ENCODE measurements at regions not wholly inside any gene's neighbourhood (a gene's known extent, or its start where the extent isn't known, plus 50 kb on each side); places are given as distances from the start of the nearest gene placed in this dataset.

DNA sequence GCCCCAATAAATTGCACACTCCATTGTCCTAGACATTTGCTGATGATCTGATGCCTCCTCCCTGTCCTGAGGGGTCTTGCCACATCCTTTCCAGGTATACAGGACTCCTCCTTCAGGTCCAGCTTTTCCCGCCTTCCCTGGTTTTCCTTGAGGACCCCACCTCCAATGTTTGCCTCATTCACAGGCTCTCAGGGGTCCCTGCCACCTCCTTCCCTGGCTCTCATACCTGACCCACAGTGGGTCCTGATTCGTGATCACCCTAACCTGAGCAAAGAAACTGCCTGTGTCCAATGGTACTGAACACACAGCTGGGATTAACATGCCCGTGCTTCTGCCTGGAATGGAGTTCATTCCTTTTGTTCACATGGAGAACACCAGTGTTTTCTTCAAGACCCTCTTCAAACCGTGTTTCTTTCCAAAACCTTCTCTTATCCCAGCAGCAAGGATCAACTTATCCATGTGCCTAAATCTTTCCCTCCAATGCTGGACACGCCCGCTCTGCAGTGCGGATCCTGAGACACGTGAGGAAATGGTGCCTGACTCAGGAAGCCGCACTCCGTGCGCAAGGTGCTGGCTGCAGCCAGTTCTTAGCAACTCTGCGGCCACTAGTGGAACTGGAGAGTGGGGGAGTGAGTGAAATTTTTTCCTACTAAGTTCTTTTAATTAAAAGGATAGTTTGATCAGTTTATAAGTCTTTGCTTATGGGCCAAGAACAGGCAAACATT, 354.6 kb upstream of the SHH start:
- ATAC-seq (ENCODE audit: low read depth) = no peak
- no peak overlapping the region for H3K27ac ChIP-seq (ENCODE audit: poor library complexity, severe bottlenecking)
- no peaks in the 10 kb centered on the region for H3K36me3 ChIP-seq (ENCODE audit: low read depth)
- H3K9me3 ChIP-seq (ENCODE audit: severe bottlenecking) = no peaks in the 10 kb centered on the region
- H3K4me3 ChIP-seq (ENCODE audit: severe bottlenecking) = no peak overlapping the region
- no peaks in the 10 kb centered on the region for H3K4me1 ChIP-seq (ENCODE audit: insufficient read depth, poor library complexity, severe bottlenecking)
- peaks cover 25% of the 10 kb centered on the region for H3K27me3 ChIP-seq (ENCODE audit: insufficient read depth, poor library complexity, severe bottlenecking)
- no peak for DNase-seq (ENCODE audit: low spot score)
- TF ChIP-seq, protein P1, sequence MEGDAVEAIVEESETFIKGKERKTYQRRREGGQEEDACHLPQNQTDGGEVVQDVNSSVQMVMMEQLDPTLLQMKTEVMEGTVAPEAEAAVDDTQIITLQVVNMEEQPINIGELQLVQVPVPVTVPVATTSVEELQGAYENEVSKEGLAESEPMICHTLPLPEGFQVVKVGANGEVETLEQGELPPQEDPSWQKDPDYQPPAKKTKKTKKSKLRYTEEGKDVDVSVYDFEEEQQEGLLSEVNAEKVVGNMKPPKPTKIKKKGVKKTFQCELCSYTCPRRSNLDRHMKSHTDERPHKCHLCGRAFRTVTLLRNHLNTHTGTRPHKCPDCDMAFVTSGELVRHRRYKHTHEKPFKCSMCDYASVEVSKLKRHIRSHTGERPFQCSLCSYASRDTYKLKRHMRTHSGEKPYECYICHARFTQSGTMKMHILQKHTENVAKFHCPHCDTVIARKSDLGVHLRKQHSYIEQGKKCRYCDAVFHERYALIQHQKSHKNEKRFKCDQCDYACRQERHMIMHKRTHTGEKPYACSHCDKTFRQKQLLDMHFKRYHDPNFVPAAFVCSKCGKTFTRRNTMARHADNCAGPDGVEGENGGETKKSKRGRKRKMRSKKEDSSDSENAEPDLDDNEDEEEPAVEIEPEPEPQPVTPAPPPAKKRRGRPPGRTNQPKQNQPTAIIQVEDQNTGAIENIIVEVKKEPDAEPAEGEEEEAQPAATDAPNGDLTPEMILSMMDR (IDR thresholded peaks at IDR 0.05; ENCODE audit: poor library complexity, severe bottlenecking) = no peak

DNA sequence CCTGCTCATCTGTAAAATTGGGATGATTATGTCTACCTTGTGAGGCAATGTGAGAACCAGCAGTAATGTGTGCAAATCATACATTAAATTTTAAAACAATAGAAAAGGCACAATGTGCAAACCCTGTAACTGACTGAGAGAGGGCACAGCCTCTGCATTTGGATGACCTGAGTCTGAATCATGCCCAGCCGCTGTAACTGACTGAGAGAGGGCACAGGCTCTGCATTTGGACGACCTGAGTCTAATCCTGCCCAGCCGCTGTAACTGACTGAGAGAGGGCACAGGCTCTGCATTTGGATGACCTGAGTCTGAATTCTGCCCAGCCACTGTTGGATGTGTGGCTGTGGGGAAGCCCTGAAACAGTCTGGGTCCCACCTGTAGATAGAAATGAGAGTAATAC, 351.5 kb upstream of the SHH start:
- no peaks in the 10 kb centered on the region for H3K4me1 ChIP-seq (ENCODE audit: insufficient read depth, poor library complexity, severe bottlenecking)
- no peak overlapping the region for H3K27ac ChIP-seq (ENCODE audit: poor library complexity, severe bottlenecking)
- TF ChIP-seq, protein P1 (IDR thresholded peaks at IDR 0.05; ENCODE audit: poor library complexity, severe bottlenecking) = no peak
- H3K36me3 ChIP-seq (ENCODE audit: low read depth) = no peaks in the 10 kb centered on the region
- peaks cover 25% of the 10 kb centered on the region for H3K27me3 ChIP-seq (ENCODE audit: insufficient read depth, poor library complexity, severe bottlenecking)
- H3K9me3 ChIP-seq (ENCODE audit: severe bottlenecking) = no peaks in the 10 kb centered on the region
- ATAC-seq (ENCODE audit: low read depth) = no peak
- no peak for DNase-seq (ENCODE audit: low spot score)
- no peak overlapping the region for H3K4me3 ChIP-seq (ENCODE audit: severe bottlenecking)

GRCh38 chr7:156162451-156162850, 350.2 kb upstream of the SHH start:
- ATAC-seq (ENCODE audit: low read depth) = no peak
- H3K4me3 ChIP-seq (ENCODE audit: severe bottlenecking) = no peak overlapping the region
- H3K9me3 ChIP-seq (ENCODE audit: severe bottlenecking) = no peaks in the 10 kb centered on the region
- TF ChIP-seq, protein P1 (IDR thresholded peaks at IDR 0.05; ENCODE audit: poor library complexity, severe bottlenecking) = no peak
- H3K27ac ChIP-seq (ENCODE audit: poor library complexity, severe bottlenecking) = no peak overlapping the region
- peaks cover 25% of the 10 kb centered on the region for H3K27me3 ChIP-seq (ENCODE audit: insufficient read depth, poor library complexity, severe bottlenecking)
- no peak for DNase-seq (ENCODE audit: low spot score)
- H3K4me1 ChIP-seq (ENCODE audit: insufficient read depth, poor library complexity, severe bottlenecking) = no peaks in the 10 kb centered on the region
- H3K36me3 ChIP-seq (ENCODE audit: low read depth) = no peaks in the 10 kb centered on the region

DNA sequence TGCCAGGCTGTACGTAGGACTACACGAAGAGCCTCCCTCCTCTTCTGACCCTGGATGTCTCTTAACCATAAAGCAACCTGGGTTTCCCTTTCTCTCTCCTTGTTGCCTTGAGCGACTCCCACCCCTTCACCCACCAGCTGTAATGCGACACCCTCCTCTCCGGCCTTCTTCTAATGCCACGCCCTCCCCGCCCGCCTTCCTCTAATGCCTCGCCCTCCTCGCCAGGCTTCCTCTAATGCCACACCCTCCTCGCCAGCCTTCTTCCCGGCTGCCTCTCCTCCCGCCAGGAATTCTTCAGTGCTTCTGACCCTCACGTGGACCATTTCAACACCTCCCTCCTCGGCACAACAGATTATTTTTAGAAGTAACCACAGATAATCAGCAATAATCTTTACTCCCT, 348.5 kb upstream of the SHH start:
- TF ChIP-seq, protein P1 (IDR thresholded peaks at IDR 0.05; ENCODE audit: poor library complexity, severe bottlenecking) = no peak
- Histone ChIP-seq H3K9me3 (ENCODE audit: severe bottlenecking) (no peaks in the 10 kb centered on the region), H3K4me1 (ENCODE audit: insufficient read depth, poor library complexity, severe bottlenecking) (no peaks in the 10 kb centered on the region), H3K27ac (ENCODE audit: poor library complexity, severe bottlenecking) (no peak overlapping the region), H3K4me3 (ENCODE audit: severe bottlenecking) (no peak overlapping the region), H3K27me3 (ENCODE audit: insufficient read depth, poor library complexity, severe bottlenecking) (peaks cover 25% of the 10 kb centered on the region), H3K36me3 (ENCODE audit: low read depth) (no peaks in the 10 kb centered on the region)
- ATAC-seq (ENCODE audit: low read depth) = peak; percentile 27; the same call in 2 of the 3 replicates
- DNase-seq (ENCODE audit: low spot score) = no peak

GRCh38 chr7:156158693-156159092, 346.4 kb upstream of the SHH start:
- TF ChIP-seq, protein P1 (IDR thresholded peaks at IDR 0.05; ENCODE audit: poor library complexity, severe bottlenecking) = no peak
- Histone ChIP-seq H3K4me3 (ENCODE audit: severe bottlenecking) (no peak overlapping the region), H3K27ac (ENCODE audit: poor library complexity, severe bottlenecking) (no peak overlapping the region), H3K4me1 (ENCODE audit: insufficient read depth, poor library complexity, severe bottlenecking) (no peaks in the 10 kb centered on the region), H3K36me3 (ENCODE audit: low read depth) (no peaks in the 10 kb centered on the region), H3K27me3 (ENCODE audit: insufficient read depth, poor library complexity, severe bottlenecking) (peaks cover 12% of the 10 kb centered on the region), H3K9me3 (ENCODE audit: severe bottlenecking) (no peaks in the 10 kb centered on the region)
- DNase-seq (ENCODE audit: low spot score) = no peak
- no peak for ATAC-seq (ENCODE audit: low read depth)

Data from RWPE2 (cell line).